ENCODE measurements at regions not wholly inside any gene's neighbourhood (a gene's known extent, or its start where the extent isn't known, plus 50 kb on each side); places are given as distances from the start of the nearest gene placed in this dataset.

DNA sequence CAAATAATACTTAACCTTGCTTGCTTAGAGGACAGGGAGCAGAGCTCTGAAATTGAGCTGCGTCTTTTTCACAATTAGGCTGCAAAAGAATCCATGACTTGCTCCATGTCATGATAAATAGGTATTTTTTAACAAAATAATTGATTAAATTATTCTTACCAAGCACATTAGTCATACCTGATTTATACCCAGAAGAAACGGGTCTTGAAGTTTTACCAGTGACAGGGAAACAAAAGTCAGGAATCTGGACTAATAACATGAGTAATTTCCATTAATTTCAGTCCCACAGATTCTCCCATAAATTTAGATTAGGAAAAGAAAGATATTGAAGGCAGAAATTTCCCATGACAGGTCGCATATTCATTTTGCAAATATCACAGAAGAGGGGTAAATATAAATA lies 85.0 kb upstream of the BMP5 start:
- TF ChIP-seq, protein P1, sequence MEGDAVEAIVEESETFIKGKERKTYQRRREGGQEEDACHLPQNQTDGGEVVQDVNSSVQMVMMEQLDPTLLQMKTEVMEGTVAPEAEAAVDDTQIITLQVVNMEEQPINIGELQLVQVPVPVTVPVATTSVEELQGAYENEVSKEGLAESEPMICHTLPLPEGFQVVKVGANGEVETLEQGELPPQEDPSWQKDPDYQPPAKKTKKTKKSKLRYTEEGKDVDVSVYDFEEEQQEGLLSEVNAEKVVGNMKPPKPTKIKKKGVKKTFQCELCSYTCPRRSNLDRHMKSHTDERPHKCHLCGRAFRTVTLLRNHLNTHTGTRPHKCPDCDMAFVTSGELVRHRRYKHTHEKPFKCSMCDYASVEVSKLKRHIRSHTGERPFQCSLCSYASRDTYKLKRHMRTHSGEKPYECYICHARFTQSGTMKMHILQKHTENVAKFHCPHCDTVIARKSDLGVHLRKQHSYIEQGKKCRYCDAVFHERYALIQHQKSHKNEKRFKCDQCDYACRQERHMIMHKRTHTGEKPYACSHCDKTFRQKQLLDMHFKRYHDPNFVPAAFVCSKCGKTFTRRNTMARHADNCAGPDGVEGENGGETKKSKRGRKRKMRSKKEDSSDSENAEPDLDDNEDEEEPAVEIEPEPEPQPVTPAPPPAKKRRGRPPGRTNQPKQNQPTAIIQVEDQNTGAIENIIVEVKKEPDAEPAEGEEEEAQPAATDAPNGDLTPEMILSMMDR (IDR thresholded peaks at IDR 0.05; ENCODE audit: extremely low read depth, missing control alignments), result no peak
- no peak for DNase-seq (ENCODE audit: low spot score)

DNA sequence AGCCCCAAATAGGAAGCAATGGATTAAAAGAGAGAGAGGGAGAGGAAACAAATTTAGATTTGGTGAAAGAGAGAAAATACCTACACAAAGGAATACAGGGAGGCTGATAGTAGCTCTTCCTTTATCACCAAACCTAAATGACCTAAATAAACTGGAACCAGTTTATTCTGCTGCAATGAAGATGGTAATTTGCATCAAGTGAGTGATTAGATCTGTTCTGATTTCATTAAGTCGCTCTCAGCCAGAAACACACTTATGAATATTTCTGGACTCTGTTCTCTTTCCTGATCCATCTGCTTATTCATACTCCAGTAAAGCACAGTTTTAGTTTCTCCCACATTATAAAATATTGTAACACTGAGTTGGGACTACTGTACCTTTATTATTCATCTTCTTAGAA lies 83.4 kb upstream of the BMP5 start:
- TF ChIP-seq, protein P1 (IDR thresholded peaks at IDR 0.05; ENCODE audit: extremely low read depth, missing control alignments), result no peak
- no peak for DNase-seq (ENCODE audit: low spot score)

DNA sequence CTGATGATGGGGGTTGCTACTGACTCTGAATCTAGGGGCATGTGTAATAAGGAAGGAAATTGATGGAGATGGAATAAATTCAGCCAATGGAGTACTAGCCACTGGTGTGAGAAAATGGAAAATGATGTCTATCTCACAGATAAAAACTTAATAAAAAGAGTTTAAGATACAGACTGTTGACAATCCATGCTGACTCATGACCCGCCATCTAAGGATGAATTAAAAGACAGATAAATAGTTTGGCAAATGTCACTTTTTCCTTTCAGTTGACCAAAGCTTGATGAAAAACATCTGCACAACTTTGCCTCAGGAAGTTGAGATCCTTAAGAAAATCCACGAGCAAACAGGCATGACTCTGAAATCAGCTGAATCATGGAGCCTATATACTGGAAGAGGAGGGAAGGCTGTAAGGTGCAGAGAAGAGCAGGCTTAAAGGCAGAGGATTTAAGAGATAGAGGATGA lies 82.6 kb upstream of the BMP5 start:
- TF ChIP-seq, protein P1 (IDR thresholded peaks at IDR 0.05; ENCODE audit: extremely low read depth, missing control alignments), result no peak
- no peak for DNase-seq (ENCODE audit: low spot score)

DNA sequence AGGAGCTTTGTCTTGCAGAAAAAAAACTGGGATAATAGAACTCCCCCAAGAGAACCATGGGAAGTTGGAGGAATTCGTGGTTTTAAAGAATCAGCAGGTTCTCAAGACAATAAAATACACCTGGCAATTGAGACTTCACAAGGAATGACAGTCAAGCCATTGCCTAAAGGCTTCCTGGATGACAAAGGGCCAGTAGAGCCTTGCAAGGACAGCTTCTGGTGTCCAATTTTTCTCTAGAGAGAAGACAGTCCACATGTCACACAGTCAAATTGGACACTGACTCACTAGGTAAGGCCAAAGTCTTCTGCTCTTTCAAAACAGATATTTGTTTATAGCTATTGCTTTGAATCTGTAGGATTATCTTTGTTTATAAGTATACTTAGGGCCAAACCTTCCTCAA lies 80.3 kb upstream of the BMP5 start:
- TF ChIP-seq, protein P1 (IDR thresholded peaks at IDR 0.05; ENCODE audit: extremely low read depth, missing control alignments), result no peak

DNA sequence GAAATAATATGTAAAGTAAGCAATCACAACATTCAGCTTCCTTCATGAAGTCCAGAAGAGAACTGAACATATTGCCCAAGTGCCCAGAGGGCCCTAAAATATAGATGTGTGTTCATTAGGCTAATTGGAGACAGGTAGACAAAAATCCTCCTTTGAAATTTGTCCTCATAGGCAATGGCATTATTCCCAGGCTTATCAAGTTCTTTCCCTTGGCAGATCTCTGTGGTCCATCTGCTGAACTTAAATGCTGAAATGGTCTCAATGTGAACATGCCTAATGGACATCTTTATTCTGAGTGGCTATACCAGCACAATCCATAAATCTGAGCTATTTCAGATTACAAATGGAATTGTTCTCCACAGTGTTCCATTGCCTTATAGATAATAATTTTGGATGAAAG lies 79.0 kb upstream of the BMP5 start:
- DNase-seq (ENCODE audit: low spot score), result no peak
- TF ChIP-seq, protein P1 (IDR thresholded peaks at IDR 0.05; ENCODE audit: extremely low read depth, missing control alignments), result no peak

More for the DNA sequence above, 80.3 kb upstream of the BMP5 start:
- DNase-seq (ENCODE audit: low spot score), result no peak

DNA sequence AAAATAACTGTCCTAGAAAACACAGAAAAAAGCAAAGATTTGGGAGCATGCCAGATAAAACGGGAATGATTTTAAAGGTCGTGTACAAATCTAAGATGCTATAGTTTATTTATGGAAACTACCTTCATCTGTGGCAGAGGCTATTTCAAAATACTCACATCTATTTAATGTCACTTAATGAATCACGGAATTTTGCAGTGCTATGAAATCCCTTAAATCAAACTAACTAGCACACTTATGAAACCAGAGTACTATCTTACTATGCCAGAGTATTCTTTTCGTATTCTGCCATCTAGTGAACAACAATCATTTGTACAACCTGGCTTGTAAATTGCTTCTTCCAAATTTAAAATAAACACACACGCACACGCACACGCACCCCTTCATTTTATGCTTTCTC lies 77.9 kb upstream of the BMP5 start:
- no peak for DNase-seq (ENCODE audit: low spot score)
- TF ChIP-seq, protein P1 (IDR thresholded peaks at IDR 0.05; ENCODE audit: extremely low read depth, missing control alignments), result no peak

DNA sequence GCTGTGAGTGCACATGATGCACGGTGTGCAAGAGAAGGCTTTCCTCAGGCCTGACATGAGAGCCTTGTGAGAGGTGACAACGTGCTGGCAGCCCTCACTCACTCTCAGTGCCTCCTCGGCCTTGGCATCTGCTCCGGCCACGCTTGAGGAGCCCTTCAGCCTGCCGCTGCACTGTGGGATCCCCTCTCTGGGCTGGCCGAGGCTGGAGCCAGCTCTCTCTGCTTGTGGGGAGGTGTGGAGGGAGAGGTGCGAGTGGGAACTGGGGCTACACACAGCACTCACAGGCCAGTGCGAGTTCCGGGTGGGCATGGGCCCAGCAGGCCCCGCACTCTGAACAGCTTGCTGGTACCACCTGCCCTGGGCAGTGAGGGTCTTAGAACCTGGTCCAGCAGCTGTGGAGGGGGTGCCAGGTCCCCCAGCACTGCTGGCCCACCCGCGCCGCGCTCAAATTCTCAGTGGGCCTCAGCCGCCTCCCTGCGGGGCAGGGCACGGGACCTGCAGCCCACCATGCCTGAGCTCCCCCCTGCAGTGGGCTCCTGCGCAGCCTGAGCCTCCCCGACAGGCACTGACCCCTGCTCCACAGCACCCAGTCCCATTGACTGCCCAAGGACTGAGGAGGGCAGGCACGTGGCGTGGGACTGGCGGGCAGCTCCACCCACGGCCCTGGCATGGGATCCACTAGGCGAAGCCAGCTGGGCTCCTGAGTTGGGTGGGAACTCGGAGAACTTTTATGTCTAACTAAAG lies 74.9 kb upstream of the BMP5 start:
- TF ChIP-seq, protein P1 (IDR thresholded peaks at IDR 0.05; ENCODE audit: extremely low read depth, missing control alignments), result no peak
- DNase-seq (ENCODE audit: low spot score), result no peak
